ENCODE measurements at regions not wholly inside any gene's neighbourhood (a gene's known extent, or its start where the extent isn't known, plus 50 kb on each side); places are given as distances from the start of the nearest gene placed in this dataset.

DNA sequence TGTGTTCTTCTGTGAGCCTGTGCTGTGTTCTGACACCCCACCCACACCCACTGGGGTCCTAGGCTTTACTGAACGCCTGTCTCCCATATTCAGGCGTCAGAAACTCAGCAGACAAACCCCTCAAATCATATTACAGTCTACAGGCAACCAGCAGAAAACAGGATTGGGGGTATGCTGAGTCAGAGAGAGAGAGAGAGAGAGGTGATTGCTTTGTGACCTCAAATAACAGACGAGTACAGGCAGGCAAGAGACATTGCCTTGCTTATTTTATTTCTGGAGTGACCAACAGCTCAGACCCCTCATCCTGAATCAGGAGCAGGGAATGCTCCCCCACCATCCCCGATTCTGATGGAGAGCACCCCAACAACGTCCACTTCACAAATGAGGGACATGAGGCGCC is 473.9 kb downstream of the PMP22 start:
- TF ChIP-seq, protein P1, sequence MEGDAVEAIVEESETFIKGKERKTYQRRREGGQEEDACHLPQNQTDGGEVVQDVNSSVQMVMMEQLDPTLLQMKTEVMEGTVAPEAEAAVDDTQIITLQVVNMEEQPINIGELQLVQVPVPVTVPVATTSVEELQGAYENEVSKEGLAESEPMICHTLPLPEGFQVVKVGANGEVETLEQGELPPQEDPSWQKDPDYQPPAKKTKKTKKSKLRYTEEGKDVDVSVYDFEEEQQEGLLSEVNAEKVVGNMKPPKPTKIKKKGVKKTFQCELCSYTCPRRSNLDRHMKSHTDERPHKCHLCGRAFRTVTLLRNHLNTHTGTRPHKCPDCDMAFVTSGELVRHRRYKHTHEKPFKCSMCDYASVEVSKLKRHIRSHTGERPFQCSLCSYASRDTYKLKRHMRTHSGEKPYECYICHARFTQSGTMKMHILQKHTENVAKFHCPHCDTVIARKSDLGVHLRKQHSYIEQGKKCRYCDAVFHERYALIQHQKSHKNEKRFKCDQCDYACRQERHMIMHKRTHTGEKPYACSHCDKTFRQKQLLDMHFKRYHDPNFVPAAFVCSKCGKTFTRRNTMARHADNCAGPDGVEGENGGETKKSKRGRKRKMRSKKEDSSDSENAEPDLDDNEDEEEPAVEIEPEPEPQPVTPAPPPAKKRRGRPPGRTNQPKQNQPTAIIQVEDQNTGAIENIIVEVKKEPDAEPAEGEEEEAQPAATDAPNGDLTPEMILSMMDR (IDR thresholded peaks at IDR 0.05) = no peak
- ATAC-seq (ENCODE audit: low FRiP score) (no peak), DNase-seq (ENCODE audit: low spot score) (no peak)

DNA sequence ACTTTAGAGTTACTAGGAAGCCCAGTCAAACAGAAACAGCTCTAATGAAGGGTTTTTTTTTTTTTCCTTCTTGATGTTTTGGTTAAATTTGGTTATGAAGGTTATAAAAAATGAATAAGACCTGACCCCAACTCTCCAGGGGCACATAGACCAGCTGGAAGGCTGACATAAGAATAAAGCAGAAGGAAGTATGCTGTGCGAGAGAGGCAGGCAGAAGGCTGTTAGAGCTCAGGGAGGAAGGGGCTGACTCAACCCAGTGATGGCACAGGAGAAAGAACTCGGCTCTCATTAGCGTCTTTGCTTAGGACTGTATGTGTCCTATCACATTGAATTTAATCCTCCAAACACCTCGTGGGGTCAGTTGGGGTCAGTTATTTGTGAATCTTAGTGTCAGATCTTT is 474.6 kb downstream of the PMP22 start:
- ATAC-seq (ENCODE audit: low FRiP score) (no peak), DNase-seq (ENCODE audit: low spot score) (no peak)
- TF ChIP-seq, protein P1 (IDR thresholded peaks at IDR 0.05) = no peak

DNA sequence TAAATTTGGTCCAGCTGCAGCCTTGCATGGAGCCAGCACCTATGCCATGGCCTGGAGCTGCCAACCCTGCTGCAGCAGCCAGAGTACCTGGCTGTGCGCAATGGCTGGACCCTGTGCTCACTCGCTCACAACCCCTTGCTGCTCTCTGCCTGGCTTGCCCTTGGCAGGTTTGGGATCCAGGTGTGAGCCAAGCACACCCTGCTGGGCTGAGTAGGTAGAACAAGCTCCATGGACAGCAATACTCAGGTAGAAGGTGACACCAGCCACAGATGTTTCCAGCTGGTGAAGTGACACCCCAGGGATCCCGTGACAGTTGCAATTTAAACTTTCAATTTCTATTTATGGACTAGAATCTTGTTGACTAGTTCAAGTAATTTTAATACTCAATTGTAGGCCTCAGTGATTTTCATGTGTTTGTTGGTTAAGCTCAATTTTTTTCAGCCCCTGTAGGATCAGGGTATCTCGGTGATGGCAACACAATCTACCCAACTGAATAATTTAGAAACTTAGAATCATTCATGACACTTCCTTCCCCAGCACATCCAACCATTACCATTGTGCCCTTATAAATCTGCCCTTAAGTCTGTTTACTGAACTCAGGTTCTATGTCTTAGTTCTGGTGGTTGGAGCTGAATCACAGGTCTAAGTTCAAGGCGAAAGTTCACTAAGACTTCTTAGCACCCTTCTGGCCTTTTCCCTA is 480.0 kb downstream of the PMP22 start:
- no peak for ATAC-seq (ENCODE audit: low FRiP score)
- DNase-seq (ENCODE audit: low spot score) = no peak

DNA sequence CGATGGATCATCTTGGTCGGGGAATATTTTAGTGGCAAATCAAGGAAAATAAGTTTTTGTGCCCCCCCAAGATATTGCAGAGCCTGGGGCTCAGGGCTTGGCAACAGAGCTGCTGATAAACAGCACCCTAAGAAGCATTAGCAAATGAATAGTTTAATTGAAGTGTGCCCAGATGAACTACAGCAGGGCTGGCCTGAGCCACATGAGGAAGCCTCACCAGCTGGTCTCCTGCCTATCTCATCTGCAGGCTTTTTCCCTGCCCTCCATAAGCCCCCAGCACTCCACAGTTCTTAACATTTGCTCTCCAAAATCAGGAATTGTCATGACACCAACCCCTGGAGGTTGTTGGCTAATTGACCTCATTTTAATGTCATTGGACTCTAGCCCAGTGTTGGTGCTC is 480.2 kb downstream of the HS3ST3B1 start:
- TF ChIP-seq, protein P1 (IDR thresholded peaks at IDR 0.05) = no peak
- no peak for ATAC-seq (ENCODE audit: low FRiP score)
- no peak for DNase-seq (ENCODE audit: low spot score)

More for the DNA sequence above, 480.0 kb downstream of the PMP22 start:
- TF ChIP-seq, protein P1 (IDR thresholded peaks at IDR 0.05) = no peak

DNA sequence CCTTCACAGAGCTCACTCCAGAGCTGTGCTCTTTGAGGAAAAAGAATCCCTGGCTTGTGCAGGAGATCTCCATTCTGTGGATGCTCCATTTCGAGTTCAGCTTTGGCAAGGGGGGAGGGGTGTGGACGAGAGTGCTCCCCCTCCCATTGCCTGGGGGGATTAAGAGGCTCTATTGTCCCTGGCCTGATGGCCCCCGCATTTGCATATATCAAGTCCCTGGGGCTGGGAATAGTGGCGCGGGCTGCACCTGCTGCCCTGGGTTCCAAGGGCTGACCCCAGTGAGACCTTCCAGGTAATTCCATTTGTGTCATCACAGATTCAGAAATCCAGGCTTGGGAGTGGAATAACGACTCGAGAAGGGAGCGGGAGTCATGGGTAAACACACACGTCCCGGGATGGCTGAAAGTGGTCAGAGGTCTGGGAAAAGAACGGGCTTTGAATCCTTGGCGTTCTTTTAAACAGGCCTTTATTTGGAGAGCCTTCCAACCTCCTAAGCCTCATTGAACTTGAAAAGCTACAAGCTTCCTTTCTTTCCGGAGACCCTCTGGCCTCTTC is 479.3 kb downstream of the HS3ST3B1 start:
- TF ChIP-seq, protein P1 (IDR thresholded peaks at IDR 0.05) = no peak
- no peak for ATAC-seq (ENCODE audit: low FRiP score)
- no peak for DNase-seq (ENCODE audit: low spot score)

DNA sequence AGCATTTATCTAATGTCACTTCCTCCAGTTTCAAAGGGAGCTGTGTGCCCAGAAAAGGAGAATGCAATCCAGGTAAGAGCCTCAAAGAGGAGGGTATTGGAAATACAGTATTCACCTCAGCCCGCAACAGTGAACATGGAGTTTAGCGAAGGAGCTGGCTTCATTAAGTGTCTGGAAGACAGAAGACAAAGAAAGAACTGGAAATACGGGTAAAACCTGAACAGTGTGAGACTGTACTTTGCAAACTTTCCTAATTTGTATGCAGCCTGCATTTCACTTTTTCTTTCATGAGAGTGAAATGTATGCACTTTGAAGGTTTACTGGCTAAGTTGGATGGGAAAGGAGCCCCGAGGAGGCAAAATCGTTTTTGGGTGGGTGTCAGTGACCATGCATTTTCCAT is 478.4 kb downstream of the HS3ST3B1 start:
- no peak for DNase-seq (ENCODE audit: low spot score)
- no peak for ATAC-seq (ENCODE audit: low FRiP score)

More for the DNA sequence above, 478.4 kb downstream of the HS3ST3B1 start:
- TF ChIP-seq, protein P1 (IDR thresholded peaks at IDR 0.05) = no peak

All from omental fat pad (tissue), 3 donors.